Rectal smooth muscle tissue (tissue), 1 donor: ENCODE measurements at regions not wholly inside any gene's neighbourhood (a gene's known extent, or its start where the extent isn't known, plus 50 kb on each side); places are given as distances from the start of the nearest gene placed in this dataset.
A peak's percentile ranks its signal among the peaks of the same experiment; 100 is the strongest.
"Not testable (repeated sequence)": the region's sequence is repeated elsewhere in the genome, so short reads cannot be mapped to it uniquely, and the experiment has no call there.

Experiments
- H3K27ac ChIP-seq: one replicate; pipeline ENCODE4 v1.7.0; 2013; ENCODE audit warnings: low read depth, low read length, inconsistent platforms
- H3K27me3 ChIP-seq: one replicate; pipeline ENCODE4 v1.7.0; 2013; ENCODE audit warnings: low read length; ENCODE audit not compliant: control insufficient read depth, insufficient read depth
- H3K36me3 ChIP-seq: one replicate; pipeline ENCODE4 v1.7.0; 2013; ENCODE audit warnings: low read length; ENCODE audit not compliant: control insufficient read depth, insufficient read depth
- H3K4me1 ChIP-seq: one replicate; pipeline ENCODE4 v1.7.0; 2013; ENCODE audit warnings: low read length; ENCODE audit not compliant: control insufficient read depth, insufficient read depth
- H3K4me3 ChIP-seq: one replicate; pipeline ENCODE4 v1.7.0; 2013; ENCODE audit warnings: low read length
- H3K9ac ChIP-seq: one replicate; pipeline ENCODE4 v1.7.0; 2013; ENCODE audit warnings: low read length

GRCh38 chr11:126149759-126150625 is 61.5 kb downstream of the RPUSD4 start:
- no peaks in the 10 kb centered on the region for H3K27me3 ChIP-seq
- H3K27ac ChIP-seq = no peak overlapping the region
- peaks cover 4% of the 10 kb centered on the region for H3K4me1 ChIP-seq
- H3K36me3 ChIP-seq = no peaks in the 10 kb centered on the region
- no peak overlapping the region for H3K9ac ChIP-seq
- H3K4me3 ChIP-seq = no peak overlapping the region

GRCh38 chr11:126148317-126148716 is 63.1 kb downstream of the RPUSD4 start:
- Histone ChIP-seq H3K27me3 (no peaks in the 10 kb centered on the region), H3K4me3 (no peak overlapping the region), H3K4me1 (peaks cover 4% of the 10 kb centered on the region), H3K9ac (no peak overlapping the region), H3K36me3 (no peaks in the 10 kb centered on the region), H3K27ac (no peak overlapping the region)

GRCh38 chr11:126147208-126148111 is 64.0 kb downstream of the RPUSD4 start:
- Histone ChIP-seq H3K9ac (no peak overlapping the region), H3K4me1 (peaks cover 4% of the 10 kb centered on the region), H3K27me3 (no peaks in the 10 kb centered on the region), H3K4me3 (no peak overlapping the region), H3K27ac (no peak overlapping the region), H3K36me3 (no peaks in the 10 kb centered on the region)

GRCh38 chr11:126146454-126147192 is 64.8 kb downstream of the RPUSD4 start:
- Histone ChIP-seq H3K36me3 (no peaks in the 10 kb centered on the region), H3K27ac (no peak overlapping the region), H3K27me3 (no peaks in the 10 kb centered on the region), H3K9ac (no peak overlapping the region), H3K4me1 (peaks cover 4% of the 10 kb centered on the region), H3K4me3 (no peak overlapping the region)

- no peak overlapping the region for H3K27ac ChIP-seq
- peaks cover 9% of the 10 kb centered on the region for H3K4me1 ChIP-seq
- H3K36me3 ChIP-seq = no peaks in the 10 kb centered on the region
- no peaks in the 10 kb centered on the region for H3K27me3 ChIP-seq
- H3K9ac ChIP-seq = no peak overlapping the region
- H3K4me3 ChIP-seq = no peak overlapping the region
Observed at GRCh38 chr11:126145954-126146353, 65.5 kb downstream of the RPUSD4 start.

- not testable (repeated sequence) for H3K9ac ChIP-seq, H3K4me3 ChIP-seq, H3K27me3 ChIP-seq, H3K36me3 ChIP-seq, H3K27ac ChIP-seq
- peaks cover 31% of the 10 kb centered on the region for H3K4me1 ChIP-seq
Observed at GRCh38 chr11:126143491-126143890, 68.0 kb downstream of the RPUSD4 start.

GRCh38 chr11:126140926-126141280 is 70.5 kb downstream of the RPUSD4 start:
- Histone ChIP-seq H3K27ac (peak overlapping the region; percentile 72), H3K4me3 (peak overlapping the region; percentile 23), H3K27me3 (no peaks in the 10 kb centered on the region), H3K36me3 (no peaks in the 10 kb centered on the region), H3K9ac (no peak overlapping the region), H3K4me1 (peaks cover 50% of the 10 kb centered on the region)

- Histone ChIP-seq H3K4me3 (peak overlapping the region; percentile 23), H3K9ac (no peak overlapping the region), H3K27me3 (no peaks in the 10 kb centered on the region), H3K27ac (peak overlapping the region; percentile 72), H3K4me1 (peaks cover 55% of the 10 kb centered on the region), H3K36me3 (no peaks in the 10 kb centered on the region)
Observed at GRCh38 chr11:126140201-126140925, 71.1 kb downstream of the RPUSD4 start.

GRCh38 chr11:126139111-126140091 is 72.0 kb downstream of the RPUSD4 start:
- peak overlapping the region; percentile 72 for H3K27ac ChIP-seq
- peaks cover 58% of the 10 kb centered on the region for H3K4me1 ChIP-seq
- H3K36me3 ChIP-seq = no peaks in the 10 kb centered on the region
- H3K9ac ChIP-seq = no peak overlapping the region
- no peaks in the 10 kb centered on the region for H3K27me3 ChIP-seq
- H3K4me3 ChIP-seq = peak overlapping the region; percentile 11

- H3K27me3 ChIP-seq = no peaks in the 10 kb centered on the region
- H3K9ac ChIP-seq = no peak overlapping the region
- H3K4me1 ChIP-seq = peaks cover 58% of the 10 kb centered on the region
- peak overlapping the region; percentile 68 for H3K27ac ChIP-seq
- H3K4me3 ChIP-seq = no peak overlapping the region
- H3K36me3 ChIP-seq = no peaks in the 10 kb centered on the region
Observed at GRCh38 chr11:126138636-126139035, 72.8 kb downstream of the RPUSD4 start.

- Histone ChIP-seq H3K4me3 (no peak overlapping the region), H3K4me1 (peaks cover 64% of the 10 kb centered on the region), H3K27ac (peak overlapping the region; percentile 70), H3K9ac (no peak overlapping the region), H3K36me3 (no peaks in the 10 kb centered on the region), H3K27me3 (no peaks in the 10 kb centered on the region)
Observed at GRCh38 chr11:126137136-126137535, 74.3 kb downstream of the RPUSD4 start.
